ENCODE measurements at regions not wholly inside any gene's neighbourhood (a gene's known extent, or its start where the extent isn't known, plus 50 kb on each side); places are given as distances from the start of the nearest gene placed in this dataset.
A peak's percentile ranks its signal among the peaks of the same experiment; 100 is the strongest.

DNA sequence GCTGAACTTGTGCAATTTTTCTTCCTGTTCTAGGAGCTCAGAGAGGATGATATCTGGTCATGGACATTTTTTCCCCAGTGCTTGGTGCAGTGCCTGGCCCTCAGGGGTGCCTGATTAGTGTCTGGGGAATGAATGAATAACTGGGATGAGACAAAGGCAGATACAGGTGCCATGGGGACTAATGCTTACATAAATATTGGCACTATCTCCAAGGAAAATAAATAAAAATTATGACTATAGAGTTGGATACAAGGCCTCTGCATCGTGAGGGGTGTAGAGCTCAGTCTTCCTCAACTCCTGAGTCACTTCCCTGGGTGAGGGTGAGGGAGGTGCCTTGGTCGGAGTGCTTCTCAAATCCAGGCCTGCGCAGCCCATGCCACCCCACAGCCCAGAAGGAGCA lies 188.6 kb downstream of the KCNA5 start:
- H3K9me3 Mint-ChIP-seq (ENCODE audit: unreplicated experiment): peaks cover 5% of the 10 kb centered on the region
- H3K4me1 Mint-ChIP-seq (ENCODE audit: low read depth, unreplicated experiment): no peaks in the 10 kb centered on the region
- peaks cover 8% of the 10 kb centered on the region for H3K36me3 Mint-ChIP-seq (ENCODE audit: unreplicated experiment)
- no peak overlapping the region for H3K4me3 Mint-ChIP-seq (ENCODE audit: unreplicated experiment)
- DNase-seq: no peak
- TF ChIP-seq, protein P1, sequence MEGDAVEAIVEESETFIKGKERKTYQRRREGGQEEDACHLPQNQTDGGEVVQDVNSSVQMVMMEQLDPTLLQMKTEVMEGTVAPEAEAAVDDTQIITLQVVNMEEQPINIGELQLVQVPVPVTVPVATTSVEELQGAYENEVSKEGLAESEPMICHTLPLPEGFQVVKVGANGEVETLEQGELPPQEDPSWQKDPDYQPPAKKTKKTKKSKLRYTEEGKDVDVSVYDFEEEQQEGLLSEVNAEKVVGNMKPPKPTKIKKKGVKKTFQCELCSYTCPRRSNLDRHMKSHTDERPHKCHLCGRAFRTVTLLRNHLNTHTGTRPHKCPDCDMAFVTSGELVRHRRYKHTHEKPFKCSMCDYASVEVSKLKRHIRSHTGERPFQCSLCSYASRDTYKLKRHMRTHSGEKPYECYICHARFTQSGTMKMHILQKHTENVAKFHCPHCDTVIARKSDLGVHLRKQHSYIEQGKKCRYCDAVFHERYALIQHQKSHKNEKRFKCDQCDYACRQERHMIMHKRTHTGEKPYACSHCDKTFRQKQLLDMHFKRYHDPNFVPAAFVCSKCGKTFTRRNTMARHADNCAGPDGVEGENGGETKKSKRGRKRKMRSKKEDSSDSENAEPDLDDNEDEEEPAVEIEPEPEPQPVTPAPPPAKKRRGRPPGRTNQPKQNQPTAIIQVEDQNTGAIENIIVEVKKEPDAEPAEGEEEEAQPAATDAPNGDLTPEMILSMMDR (IDR thresholded peaks at IDR 0.05; ENCODE audit: partially characterized antibody, unreplicated experiment): no peak
- no peak overlapping the region for H3K27ac Mint-ChIP-seq (ENCODE audit: unreplicated experiment)
- peaks cover 4% of the 10 kb centered on the region for H3K27me3 Mint-ChIP-seq (ENCODE audit: unreplicated experiment)

- Mint-ChIP-seq H3K4me3 (ENCODE audit: unreplicated experiment) (no peak overlapping the region), H3K27ac (ENCODE audit: unreplicated experiment) (no peak overlapping the region), H3K4me1 (ENCODE audit: low read depth, unreplicated experiment) (no peaks in the 10 kb centered on the region), H3K27me3 (ENCODE audit: unreplicated experiment) (peaks cover 4% of the 10 kb centered on the region), H3K9me3 (ENCODE audit: unreplicated experiment) (peaks cover 5% of the 10 kb centered on the region), H3K36me3 (ENCODE audit: unreplicated experiment) (peaks cover 8% of the 10 kb centered on the region)
- DNase-seq: peak; percentile 40
- TF ChIP-seq, protein P1 (IDR thresholded peaks at IDR 0.05; ENCODE audit: partially characterized antibody, unreplicated experiment): no peak
These were observed 189.3 kb downstream of the KCNA5 start for GRCh38 chr12:5232826-5233500.

DNA sequence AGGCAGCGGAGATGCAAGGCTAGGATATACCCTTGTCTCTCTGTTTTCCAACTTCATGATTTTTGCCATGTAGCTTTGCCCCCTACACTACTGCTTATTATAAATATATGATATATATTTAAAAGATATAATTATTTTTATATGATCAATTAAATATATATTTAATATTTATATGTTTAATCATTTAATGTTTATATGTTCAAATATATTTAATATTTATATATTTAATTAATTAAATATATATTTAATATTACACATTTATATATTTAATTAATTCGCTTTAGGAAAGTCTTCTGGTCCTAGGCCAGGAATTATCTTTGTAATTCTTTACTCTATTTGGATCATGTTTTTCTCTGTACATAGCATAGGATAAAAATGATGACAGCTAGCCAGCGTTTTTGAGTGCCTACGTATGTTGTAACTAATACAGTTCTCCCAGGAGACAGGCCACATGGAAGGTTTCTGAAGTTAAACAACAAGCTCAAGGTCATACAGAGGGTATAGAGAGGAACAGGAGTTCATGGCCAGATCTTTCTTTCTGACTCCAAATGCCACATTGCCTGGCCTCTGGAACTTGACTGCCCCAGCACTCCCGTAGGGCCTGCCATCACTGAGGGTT lies 192.5 kb downstream of the KCNA5 start:
- DNase-seq: no peak
- H3K4me1 Mint-ChIP-seq (ENCODE audit: low read depth, unreplicated experiment): no peaks in the 10 kb centered on the region
- peaks cover 4% of the 10 kb centered on the region for H3K27me3 Mint-ChIP-seq (ENCODE audit: unreplicated experiment)
- no peak overlapping the region for H3K4me3 Mint-ChIP-seq (ENCODE audit: unreplicated experiment)
- TF ChIP-seq, protein P1 (IDR thresholded peaks at IDR 0.05; ENCODE audit: partially characterized antibody, unreplicated experiment): no peak
- no peaks in the 10 kb centered on the region for H3K9me3 Mint-ChIP-seq (ENCODE audit: unreplicated experiment)
- no peaks in the 10 kb centered on the region for H3K36me3 Mint-ChIP-seq (ENCODE audit: unreplicated experiment)
- H3K27ac Mint-ChIP-seq (ENCODE audit: unreplicated experiment): no peak overlapping the region

- Mint-ChIP-seq H3K36me3 (ENCODE audit: unreplicated experiment) (no peaks in the 10 kb centered on the region), H3K4me3 (ENCODE audit: unreplicated experiment) (no peak overlapping the region), H3K27ac (ENCODE audit: unreplicated experiment) (no peak overlapping the region), H3K27me3 (ENCODE audit: unreplicated experiment) (no peaks in the 10 kb centered on the region), H3K4me1 (ENCODE audit: low read depth, unreplicated experiment) (peaks cover 2% of the 10 kb centered on the region), H3K9me3 (ENCODE audit: unreplicated experiment) (no peaks in the 10 kb centered on the region)
- TF ChIP-seq, protein P1 (IDR thresholded peaks at IDR 0.05; ENCODE audit: partially characterized antibody, unreplicated experiment): no peak
- no peak for DNase-seq
These were observed 189.5 kb upstream of the NTF3 start for GRCh38 chr12:5242440-5242839.

- no peak for DNase-seq
- peaks cover 2% of the 10 kb centered on the region for H3K4me1 Mint-ChIP-seq (ENCODE audit: low read depth, unreplicated experiment)
- TF ChIP-seq, protein P1 (IDR thresholded peaks at IDR 0.05; ENCODE audit: partially characterized antibody, unreplicated experiment): no peak
- no peak overlapping the region for H3K27ac Mint-ChIP-seq (ENCODE audit: unreplicated experiment)
- no peaks in the 10 kb centered on the region for H3K9me3 Mint-ChIP-seq (ENCODE audit: unreplicated experiment)
- H3K4me3 Mint-ChIP-seq (ENCODE audit: unreplicated experiment): no peak overlapping the region
- no peaks in the 10 kb centered on the region for H3K27me3 Mint-ChIP-seq (ENCODE audit: unreplicated experiment)
- H3K36me3 Mint-ChIP-seq (ENCODE audit: unreplicated experiment): no peaks in the 10 kb centered on the region
These were observed 188.9 kb upstream of the NTF3 start for GRCh38 chr12:5243014-5243413.

Data from glutamatergic neuron (in vitro differentiated cells).